ENCODE measurements at regions not wholly inside any gene's neighbourhood (a gene's known extent, or its start where the extent isn't known, plus 50 kb on each side); places are given as distances from the start of the nearest gene placed in this dataset.

GRCh38 chr6:40044196-40044595, 109.9 kb upstream of the MOCS1 start:
- H3K9me3 ChIP-seq: no peaks in the 10 kb centered on the region
- WGBS, 3 donors: 81 to 87% (median 83%) methylated on average over 1 of the region's 1 CpG
- no peaks in the 10 kb centered on the region for H3K4me1 ChIP-seq (ENCODE audit: insufficient read depth)
- DNase-seq: no peak
- no peaks in the 10 kb centered on the region for H3K27me3 ChIP-seq
- TF ChIP-seq POLR2A (IDR thresholded peaks at IDR 0.05): no peak
- TF ChIP-seq EP300 (IDR thresholded peaks at IDR 0.05): no peak
- no peak for TF ChIP-seq CTCF (IDR thresholded peaks at IDR 0.05)
- no peaks in the 10 kb centered on the region for H3K36me3 ChIP-seq
- intact Hi-C loops (cut with DNase I): no loop called here
- H3K27ac ChIP-seq: no peak overlapping the region
- no peak overlapping the region for H3K4me3 ChIP-seq

GRCh38 chr6:40042232-40042631, 108.0 kb upstream of the MOCS1 start:
- no peak for DNase-seq
- Histone ChIP-seq H3K9me3 (no peaks in the 10 kb centered on the region), H3K27me3 (no peaks in the 10 kb centered on the region), H3K4me1 (ENCODE audit: insufficient read depth) (no peaks in the 10 kb centered on the region), H3K4me3 (no peak overlapping the region), H3K27ac (no peak overlapping the region), H3K36me3 (no peaks in the 10 kb centered on the region)
- TF ChIP-seq CTCF (IDR thresholded peaks at IDR 0.05) (no peak), POLR2A (IDR thresholded peaks at IDR 0.05) (no peak), EP300 (IDR thresholded peaks at IDR 0.05) (no peak)
- intact Hi-C loops (cut with DNase I): no loop called here

- no peaks in the 10 kb centered on the region for H3K9me3 ChIP-seq
- intact Hi-C loops (cut with DNase I): no loop called here
- H3K4me1 ChIP-seq (ENCODE audit: insufficient read depth): no peaks in the 10 kb centered on the region
- DNase-seq: no peak
- no peak overlapping the region for H3K27ac ChIP-seq
- H3K4me3 ChIP-seq: no peak overlapping the region
- H3K27me3 ChIP-seq: no peaks in the 10 kb centered on the region
- 82 to 88% (median 87%) methylated on average over 2 to 3 of the region's 3 CpGs for WGBS, 3 donors
- TF ChIP-seq EP300 (IDR thresholded peaks at IDR 0.05) (no peak), CTCF (IDR thresholded peaks at IDR 0.05) (no peak), POLR2A (IDR thresholded peaks at IDR 0.05) (no peak)
- no peaks in the 10 kb centered on the region for H3K36me3 ChIP-seq
Observed at GRCh38 chr6:40039042-40039441, 104.8 kb upstream of the MOCS1 start.

GRCh38 chr6:40038626-40039025, 104.4 kb upstream of the MOCS1 start:
- Histone ChIP-seq H3K27ac (no peak overlapping the region), H3K4me1 (ENCODE audit: insufficient read depth) (no peaks in the 10 kb centered on the region), H3K9me3 (no peaks in the 10 kb centered on the region), H3K27me3 (no peaks in the 10 kb centered on the region), H3K36me3 (no peaks in the 10 kb centered on the region), H3K4me3 (no peak overlapping the region)
- DNase-seq: no peak
- TF ChIP-seq EP300 (IDR thresholded peaks at IDR 0.05) (no peak), CTCF (IDR thresholded peaks at IDR 0.05) (no peak), POLR2A (IDR thresholded peaks at IDR 0.05) (no peak)
- intact Hi-C loops (cut with DNase I): no loop called here

- intact Hi-C loops (cut with DNase I): no loop called here
- H3K4me1 ChIP-seq (ENCODE audit: insufficient read depth): no peaks in the 10 kb centered on the region
- no peaks in the 10 kb centered on the region for H3K36me3 ChIP-seq
- H3K27me3 ChIP-seq: no peaks in the 10 kb centered on the region
- H3K9me3 ChIP-seq: no peaks in the 10 kb centered on the region
- no peak for DNase-seq
- H3K27ac ChIP-seq: no peak overlapping the region
- H3K4me3 ChIP-seq: no peak overlapping the region
- TF ChIP-seq POLR2A (IDR thresholded peaks at IDR 0.05): no peak
- no peak for TF ChIP-seq CTCF (IDR thresholded peaks at IDR 0.05)
- TF ChIP-seq EP300 (IDR thresholded peaks at IDR 0.05): no peak
Observed at GRCh38 chr6:40037271-40037670, 103.0 kb upstream of the MOCS1 start.
